Islet of Langerhans (tissue), 1 donor: ENCODE measurements at regions not wholly inside any gene's neighbourhood (a gene's known extent, or its start where the extent isn't known, plus 50 kb on each side); places are given as distances from the start of the nearest gene placed in this dataset.
A peak's percentile ranks its signal among the peaks of the same experiment; 100 is the strongest.

Experiments
- FAIRE-seq: peaks from one replicate; lab custom pipeline; 2011; peaks lifted over from hg19 to GRCh38; lab: Jason Lieb, UNC

DNA sequence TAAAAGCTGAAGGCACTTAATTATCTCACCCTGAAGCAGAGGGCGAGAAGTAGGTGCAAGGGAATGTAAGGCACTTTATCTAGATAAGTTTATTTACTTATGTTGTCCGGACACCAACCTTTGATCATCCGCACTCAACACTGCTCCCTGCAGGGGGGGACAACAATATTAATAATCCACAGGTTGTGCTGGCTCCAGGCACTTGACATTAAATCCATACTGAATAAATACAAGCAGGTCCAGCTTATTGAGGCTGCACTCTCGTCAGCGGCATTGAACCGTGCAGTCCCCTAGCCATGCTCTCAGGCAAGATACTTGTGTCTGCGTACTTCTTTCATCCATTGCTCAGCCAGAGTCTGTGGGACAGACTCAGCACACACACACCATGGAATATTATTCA is 374.5 kb upstream of the NBEA start:
- no peak for FAIRE-seq

DNA sequence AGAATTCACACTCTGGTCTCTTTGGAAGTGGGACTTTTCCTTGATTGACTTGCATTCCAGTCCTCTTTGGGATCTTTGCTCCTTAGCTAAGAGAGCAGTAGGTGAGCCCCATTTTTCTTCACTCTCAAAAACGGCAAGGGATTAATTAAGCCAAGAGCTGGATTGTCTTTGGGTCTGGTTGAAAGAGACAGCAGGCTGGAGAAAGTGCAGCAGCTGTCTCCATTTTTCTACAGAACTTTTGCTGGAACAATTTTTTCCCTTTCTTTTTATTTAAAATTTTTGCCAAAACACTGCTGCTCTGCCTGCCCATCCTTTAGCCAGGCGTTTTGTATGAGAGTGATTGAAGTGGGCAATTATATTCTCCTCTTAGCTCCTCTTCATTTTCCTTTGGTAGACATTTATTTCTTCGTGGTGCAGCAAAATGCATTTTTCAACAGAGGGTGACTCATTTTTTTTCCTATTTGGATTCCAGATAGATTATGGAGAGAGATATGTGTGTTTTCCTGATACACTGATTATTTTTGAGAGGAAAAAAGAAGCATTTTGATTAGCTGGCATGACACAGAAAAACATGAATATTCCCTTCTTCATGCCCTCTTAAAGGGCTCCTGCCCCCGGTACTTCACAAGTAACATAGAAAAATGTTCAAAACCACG is 371.2 kb upstream of the NBEA start:
- FAIRE-seq, result no peak

DNA sequence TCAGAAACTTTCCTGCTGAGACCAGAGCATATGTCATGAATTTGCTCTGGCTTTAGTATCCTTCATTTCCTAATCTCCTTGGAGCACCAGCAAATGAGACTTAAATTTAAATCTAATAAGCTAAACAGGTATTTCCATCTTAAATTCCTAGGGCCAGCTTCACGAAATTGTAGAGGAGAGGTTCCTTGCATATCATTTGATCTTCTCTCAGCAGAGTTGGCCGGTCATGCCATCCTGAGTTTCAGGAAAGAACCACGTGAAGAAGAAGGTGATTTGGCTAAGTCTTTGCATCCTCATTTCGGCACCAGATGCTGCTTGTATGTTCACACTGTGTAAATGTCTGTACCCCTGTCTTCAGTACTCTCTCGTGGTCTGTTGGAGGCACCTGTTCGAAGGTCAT is 370.4 kb upstream of the NBEA start:
- FAIRE-seq, result no peak

DNA sequence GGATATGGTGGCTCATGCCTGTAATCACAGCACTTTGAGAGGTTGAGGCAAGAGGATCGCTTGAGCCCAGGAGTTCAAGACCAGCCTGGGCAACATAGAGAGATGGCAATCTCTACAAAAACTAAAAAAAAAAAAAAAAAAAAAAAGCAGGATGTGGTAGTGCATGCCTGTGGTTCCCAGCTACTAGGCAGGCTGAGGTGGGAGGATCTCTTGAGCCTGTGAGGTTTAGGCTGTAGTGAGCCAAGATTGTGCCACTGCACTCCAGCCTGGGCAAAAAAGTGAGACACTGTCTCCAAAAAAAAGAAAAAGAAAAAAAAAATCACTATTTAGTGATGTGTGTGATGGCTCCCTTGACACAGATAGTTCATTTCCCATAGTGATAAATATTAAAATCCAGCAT is 365.0 kb upstream of the NBEA start:
- no peak for FAIRE-seq

DNA sequence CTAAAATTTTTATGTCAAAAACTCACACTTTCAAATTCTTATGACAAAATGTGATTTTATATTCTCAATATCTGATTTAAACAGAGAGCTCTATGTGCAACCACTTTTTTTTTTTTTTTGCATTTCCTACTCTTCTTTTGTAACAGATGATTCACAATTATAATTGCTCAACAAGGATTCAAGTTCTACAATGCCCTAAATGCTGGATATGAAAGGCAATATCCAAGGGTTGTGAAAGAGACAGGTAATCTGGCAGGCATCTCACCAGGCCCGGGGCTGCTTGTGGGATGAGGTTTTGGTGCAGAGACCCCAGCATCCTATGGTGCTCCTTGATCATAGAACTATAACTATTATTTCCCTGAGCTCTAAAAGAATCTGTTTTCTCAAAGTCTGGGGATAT is 363.6 kb upstream of the NBEA start:
- no peak for FAIRE-seq

DNA sequence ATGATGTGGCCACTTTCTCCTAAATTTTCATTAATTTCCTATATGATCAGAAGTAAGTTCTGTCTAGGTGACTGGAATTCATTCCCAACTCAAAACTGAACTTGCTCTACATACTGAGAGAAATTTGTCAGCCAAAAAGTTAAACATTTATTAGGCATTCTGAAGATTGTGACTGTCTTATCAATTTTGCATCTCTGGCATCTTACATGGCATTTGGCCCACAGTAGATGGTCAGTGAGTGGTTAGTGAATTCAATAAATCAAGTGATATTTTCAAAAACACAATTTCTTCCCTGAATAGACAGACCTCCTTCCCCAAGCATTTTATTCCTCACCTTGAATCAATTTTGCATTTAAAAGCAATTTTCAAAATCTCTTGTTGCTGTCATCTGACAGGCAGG is 363.2 kb upstream of the NBEA start:
- FAIRE-seq, result no peak

DNA sequence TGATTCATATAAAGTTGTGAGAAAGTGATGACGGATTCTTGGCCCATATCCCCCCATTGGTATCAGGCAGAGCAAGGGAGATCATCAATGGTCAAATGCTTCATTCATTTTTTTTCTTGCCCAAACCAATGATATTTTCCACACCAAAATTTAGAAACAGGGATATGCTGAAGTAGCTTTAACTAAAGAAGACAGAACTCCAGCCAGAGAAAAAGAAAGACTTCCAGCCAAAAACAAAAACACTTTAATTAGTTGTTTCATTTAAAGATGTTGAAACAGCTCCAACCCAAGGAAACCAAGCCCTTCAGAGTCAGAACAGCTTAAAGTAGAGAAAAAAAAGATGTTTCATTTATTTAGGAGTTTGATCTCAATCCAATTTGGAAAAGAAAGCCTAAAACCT is 358.9 kb upstream of the NBEA start:
- no peak for FAIRE-seq

DNA sequence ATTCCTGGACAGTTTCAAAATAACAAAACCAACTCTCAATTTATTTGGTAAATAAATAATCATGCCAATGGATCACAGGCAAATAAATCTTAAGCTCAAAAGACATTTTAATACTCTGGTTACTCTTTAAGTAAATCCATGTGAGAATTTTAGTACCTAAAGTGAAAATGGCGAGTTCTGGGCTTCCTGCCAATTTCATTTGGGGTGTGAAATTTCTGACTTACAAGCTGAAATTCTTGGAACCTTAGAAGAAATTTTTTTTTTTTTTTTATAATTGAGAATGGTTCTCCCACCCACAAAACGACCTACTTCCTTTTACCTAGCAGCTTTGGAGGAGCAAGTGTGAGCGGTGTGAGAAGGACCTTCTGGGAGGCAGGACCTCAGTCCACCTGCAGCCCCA is 354.5 kb upstream of the NBEA start:
- FAIRE-seq, result no peak

DNA sequence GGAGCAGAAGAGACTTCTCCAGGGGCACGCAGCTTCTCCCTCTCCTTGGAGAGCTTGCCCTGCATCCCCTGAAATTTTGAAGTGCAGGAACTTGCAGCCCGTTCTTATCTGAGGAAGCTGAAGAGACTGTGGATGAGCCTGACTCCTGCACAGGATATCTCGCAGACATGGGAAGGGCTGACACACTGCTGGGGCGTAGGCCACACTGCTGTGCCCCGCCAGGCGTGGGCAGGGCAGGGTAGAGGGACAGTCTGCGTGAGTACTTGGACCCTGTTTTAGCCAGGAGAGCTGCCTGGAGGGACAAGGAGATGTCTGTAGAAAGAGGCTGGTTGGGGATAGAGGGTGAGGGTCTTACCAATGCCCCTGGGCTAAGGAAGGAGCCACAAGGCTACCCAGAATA is 353.7 kb upstream of the NBEA start:
- no peak for FAIRE-seq

DNA sequence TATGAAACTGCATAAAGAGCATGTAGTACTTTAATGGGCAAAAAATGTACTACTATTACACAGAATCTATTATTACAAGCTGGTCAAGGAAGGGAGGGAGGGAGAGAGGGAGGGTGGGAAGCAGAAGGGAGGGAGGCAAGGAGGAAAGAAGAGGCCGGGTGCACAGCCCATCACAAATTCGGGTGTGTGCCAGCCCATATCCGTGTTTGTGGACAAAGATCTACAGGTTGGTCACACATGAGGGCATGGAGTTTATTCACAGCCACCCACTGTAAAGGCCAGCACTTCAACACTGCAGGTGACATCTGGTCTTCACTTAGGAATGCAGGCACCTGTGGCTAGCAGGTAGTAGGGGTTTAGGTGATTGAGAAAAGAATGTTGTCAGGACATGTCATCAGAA is 352.5 kb upstream of the NBEA start:
- FAIRE-seq, result no peak

DNA sequence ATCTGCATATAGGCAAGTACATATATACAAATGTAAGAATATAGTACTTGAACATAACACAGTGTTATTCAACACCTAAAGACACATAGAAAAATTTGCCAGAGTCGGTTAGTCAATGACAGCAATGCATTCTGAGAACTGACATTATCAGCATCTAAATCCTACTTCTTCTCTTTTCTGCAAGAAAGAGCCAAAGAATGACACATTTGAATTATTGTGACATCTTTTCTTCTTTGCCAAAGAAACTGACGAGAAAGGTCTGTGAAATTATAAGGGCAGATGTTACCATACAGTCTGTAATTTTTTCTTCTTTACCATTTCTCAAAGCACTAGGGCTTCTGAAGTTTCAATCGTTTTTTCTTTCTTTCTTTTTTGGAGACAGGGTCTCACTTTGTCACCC is 350.9 kb upstream of the NBEA start:
- no peak for FAIRE-seq

DNA sequence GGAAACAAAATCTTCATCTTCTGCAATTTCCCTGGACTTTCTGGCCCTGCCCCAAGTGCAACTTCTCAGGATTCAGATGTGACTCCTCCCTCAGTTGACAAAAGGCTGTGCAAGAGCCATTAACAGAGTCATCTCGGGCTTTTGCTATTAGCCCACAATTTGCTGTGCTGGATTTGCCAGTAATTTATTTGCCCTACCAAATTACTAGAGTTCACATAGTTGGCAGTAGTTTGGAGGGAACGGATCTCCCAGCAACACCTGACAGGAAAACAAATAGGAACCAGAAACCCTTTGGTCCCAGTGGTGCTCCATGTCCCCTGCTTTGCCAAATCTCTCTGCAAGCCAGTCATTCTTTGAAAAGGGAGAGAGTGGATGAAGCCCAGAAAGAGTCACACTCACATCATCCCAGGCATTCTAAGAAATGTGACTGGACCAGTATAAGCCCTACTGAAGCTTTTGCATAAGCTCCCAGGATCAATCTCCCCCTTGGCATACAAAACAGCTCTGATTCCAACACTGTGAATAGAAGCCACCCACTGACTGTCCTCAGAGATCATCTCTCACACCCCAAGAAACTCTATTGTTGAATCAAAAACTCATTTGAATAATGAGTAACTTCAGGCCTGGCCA is 350.1 kb upstream of the NBEA start:
- no peak for FAIRE-seq

DNA sequence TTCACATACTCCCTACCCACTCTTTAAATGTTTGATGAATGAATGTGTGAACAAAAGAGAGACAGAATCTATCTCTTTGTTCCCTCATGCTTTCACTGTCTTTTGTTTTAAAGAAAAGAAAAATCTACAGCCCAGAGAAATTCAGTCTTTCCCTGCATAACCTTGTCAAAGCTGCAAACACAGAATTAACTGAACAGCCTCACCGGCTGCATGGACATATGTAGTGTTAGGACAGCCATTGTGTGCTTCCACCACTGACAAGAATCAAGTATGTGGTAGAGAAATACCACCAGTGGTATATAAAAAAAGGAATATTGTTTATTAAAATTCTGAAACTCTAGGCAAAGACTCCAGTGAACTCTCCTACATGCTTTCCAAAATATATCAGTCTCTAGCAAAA is 348.4 kb upstream of the NBEA start:
- no peak for FAIRE-seq

DNA sequence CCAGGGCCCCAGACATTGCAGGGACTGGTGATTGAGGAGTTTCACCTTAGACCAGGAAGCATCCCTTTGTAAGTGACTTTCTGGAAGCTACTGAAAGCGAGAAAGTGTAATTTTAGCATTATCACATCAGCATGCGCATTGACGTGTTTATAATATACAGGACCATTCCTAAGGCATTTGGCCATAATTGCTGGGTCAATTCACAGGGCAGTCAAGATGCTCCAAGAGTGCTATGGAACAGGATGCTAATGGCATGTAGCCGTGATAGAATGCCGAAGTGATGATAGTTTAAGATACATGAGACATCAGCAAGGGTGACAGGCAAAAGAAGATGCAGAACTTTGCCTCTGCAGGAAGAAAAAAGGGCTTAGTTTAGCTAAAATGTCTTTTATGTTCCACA is 347.6 kb upstream of the NBEA start:
- FAIRE-seq, result no peak

DNA sequence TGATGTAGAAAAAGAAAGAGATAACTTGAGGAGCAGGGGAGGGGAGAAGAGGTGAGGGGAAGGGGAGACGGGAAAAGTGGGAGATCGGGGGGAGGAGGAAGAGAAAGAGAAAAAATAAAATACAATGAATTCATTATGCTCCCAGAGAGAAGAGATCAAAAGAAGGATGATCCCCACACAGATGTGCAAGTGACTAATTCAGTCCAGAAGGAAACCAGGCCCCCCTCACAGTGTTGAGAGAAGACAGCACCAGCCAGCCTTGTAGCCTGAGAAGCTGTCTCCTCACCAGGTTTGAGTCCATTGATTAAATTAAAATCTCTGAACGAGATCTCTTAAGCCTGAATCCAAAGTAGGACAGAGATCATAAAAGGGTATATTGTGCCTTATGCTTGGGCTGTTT is 333.7 kb upstream of the NBEA start:
- no peak for FAIRE-seq

DNA sequence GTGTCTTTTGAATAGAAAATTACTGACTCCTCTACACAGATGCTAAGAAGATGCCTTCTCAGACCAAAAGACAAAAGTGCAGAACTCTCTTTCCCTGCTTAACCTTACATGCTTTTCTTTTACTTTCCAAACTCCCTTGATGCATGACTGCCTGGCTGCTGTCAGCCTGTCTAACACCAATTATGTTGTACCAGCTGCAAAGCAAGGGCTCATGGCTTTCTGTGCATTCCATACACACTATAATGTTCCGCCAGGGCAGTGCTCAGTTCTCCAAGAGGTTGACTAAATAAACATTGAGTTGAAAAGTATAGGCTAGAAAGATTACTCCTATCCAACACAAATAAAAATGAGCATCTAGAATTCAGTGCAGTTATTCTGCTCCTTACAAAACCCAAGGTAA is 330.4 kb upstream of the NBEA start:
- FAIRE-seq, result no peak

DNA sequence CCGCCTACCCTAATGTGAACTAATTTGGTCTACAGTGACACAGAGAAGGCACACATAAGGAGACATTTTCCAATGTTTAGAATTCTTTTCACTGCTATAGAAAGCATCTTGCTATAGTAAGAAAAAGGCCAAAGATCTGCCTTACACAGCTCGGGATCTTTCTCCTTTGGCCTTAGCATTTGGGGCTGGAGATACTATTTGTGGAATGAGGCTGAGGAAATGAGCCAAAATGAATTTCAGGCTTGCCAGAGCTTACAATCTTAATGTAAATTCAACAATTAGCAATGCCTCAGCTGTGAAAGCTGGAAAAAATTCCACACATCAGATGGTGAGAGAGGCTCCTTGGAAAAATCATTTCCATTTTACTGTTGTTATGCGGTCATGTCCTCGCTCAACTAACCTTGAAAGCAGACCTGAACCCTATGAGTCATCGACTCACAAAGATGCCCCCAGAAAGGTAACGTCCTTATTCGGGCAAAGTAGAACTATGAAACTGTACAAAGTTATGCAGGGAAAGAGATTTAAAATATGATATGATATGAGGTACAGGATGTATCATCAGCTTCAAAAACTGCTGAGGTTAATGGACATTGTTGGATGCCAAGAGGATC is 324.5 kb upstream of the NBEA start:
- FAIRE-seq, result no peak

DNA sequence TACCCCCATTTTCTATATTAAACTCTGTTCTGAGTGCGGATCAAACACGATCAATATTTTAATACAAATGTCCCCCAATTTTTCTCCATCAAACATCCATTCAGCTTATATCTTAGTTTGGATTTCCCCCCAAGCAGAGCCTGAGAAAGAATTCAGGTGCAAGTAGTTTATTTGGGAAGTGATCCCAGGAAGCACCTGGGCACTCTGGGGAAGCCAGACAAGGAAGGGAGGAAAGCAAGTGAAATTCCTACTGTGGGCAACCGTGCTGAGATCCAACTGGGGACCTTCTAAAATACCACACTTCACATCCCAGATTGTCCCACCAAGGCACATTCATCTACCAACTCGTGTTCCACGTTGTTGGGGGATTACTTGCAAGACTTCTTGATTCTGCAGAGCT is 323.4 kb upstream of the NBEA start:
- no peak for FAIRE-seq

DNA sequence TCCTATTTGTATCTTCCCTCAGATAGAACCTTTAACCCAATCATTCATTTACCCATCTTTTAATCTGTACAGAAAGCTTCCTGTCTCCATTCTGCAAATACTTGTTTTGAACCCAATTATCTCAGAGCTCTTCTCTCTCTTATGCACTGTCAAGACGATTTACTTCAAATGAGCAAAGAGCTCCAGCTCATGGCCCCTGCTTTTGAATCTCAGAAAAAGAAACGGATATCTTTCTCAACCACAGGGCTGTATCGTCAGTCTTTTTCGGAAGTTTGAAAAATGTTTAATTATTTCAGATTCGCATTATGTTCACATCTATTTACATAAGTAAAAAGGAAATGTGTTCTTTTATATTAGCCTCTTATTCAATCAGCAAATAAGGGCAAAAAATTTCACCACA is 322.7 kb upstream of the NBEA start:
- FAIRE-seq, result no peak

DNA sequence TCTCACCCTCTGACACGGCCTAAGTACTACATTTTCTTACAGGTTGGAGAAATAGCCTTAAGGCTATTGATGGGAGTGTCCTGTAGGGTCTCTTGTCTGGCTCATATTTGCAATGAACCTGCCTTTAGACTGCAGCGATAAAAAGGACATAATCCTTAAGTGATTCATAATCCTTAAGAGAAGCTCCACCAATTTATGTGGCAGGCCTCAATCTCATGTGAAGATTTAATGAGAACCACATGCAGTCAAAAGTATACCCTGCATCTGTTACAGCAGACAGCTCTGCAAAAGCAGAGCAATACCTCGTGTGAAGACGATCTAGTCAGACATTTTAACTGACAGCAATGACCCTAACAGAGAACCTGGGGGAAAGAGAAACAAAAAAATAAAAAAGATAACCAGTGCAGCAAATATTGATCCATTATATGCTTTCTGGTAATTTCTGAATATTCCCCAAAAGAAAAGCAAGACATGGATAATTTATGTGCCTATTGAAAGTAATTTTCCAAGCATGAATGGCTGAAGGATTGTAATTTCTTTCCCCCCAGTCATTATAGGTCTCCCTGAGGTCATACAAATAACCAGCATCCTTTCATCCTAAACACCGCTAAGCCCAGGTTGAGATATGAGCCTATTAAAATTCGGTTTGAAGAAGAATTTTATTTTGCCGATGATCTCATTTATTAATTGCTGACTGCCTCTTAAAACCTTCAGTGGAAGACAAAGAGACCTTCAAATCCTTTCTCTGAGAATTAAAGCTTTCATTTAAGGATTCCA is 321.8 kb upstream of the NBEA start:
- FAIRE-seq, result no peak

DNA sequence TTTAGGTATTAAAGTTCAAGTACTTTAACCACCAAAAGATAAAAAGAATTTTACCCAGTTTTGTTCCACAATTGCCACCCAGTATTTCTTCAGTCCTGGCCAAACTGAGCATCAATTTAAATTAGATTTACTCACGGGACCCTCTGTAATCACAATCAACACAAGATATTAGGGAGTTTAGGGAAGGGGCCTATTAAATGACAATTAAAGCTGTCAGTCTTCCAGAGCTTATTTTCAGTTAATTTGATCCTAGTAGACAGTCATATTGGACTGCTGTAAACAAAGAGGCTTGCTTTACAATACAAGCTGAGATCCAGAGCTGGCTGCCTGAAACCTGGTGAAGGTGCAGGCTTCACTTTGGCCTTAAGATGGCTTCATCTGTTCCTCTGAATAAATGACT is 321.2 kb upstream of the NBEA start:
- FAIRE-seq, result no peak

DNA sequence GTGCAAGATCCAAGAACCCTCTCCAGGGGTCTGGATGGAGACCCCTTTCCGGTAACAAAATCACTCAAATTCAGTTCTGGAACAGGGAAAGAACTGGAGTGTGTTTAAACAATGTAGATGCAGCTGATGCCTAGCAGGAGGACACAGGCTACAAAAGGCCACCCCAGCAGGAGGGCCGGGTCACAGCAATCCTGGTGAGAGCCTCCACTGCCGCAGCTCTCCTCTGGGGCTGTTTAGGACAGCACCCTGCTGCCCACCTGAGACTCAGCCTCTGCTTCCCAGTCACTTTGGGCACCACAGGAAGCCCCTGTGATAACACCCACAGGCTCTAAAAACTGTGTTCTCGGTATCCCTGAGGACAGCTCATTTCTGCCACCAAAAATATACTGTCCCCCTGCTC is 318.7 kb upstream of the NBEA start:
- FAIRE-seq, result no peak

DNA sequence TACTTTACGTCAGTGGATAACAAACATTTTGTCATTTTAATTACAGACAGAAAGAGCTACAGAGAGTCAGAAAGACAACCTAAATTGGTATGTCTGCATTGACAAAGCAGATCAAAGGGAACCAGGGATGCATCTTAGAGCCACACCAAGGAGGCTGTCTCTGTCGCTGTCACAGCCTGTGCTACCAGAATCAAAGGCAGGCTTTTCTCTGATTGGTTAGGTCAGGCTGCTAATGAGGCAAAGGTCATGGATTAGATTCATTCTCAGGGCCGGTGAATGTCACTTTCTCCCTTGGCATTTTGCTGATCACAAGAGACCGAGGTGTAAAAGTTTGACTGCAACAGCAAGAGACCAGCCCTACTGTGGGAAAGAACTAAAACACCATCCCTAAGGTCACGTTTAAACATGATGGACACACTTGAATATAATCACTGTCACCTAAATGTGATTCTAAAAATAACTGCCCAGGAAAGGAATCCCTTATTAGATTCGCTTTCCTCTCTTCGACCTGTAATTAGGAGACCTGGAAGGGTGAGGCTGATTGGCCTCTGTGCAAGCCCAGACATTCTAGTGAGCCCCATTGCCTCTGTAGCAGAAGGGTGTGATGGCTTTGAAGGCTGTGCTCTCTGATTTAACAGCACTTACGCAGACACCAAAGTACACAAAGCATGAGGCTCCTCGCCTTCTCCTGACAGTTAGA is 314.4 kb upstream of the NBEA start:
- peak; percentile 30 for FAIRE-seq
